Pancreas (tissue), 10 donors: ENCODE measurements at regions not wholly inside any gene's neighbourhood (a gene's known extent, or its start where the extent isn't known, plus 50 kb on each side); places are given as distances from the start of the nearest gene placed in this dataset.

Experiments used
- ATAC-seq, 4 donors: fragments of 200-7000 bp; cut with Tn5 transposase; one replicate each; pipeline versions ENCODE4 v1.8.0 to v1.9.1; 2020; ENCODE audit warnings: mild to moderate bottlenecking in 4 of 4, moderate library complexity in 4 of 4
- DNase-seq, 6 donors: peaks; one replicate each; pipeline ENCODE4 v3.0.0-alpha.2; 2020
- FAIRE-seq: peaks from 2 replicates; lab custom pipeline; 2012; peaks lifted over from hg19 to GRCh38; lab: Jason Lieb, UNC
- H3K27ac ChIP-seq, 4 donors: fragments of 200-600 bp; sonication (generic); 1 replicate in 3 of 4; 2 replicates in 1 of 4; pipeline versions ENCODE4 v1.5.0 to v1.8.0; 2020
- H3K27me3 ChIP-seq, 4 donors: fragments of 200-600 bp; one replicate each; pipeline ENCODE4 v1.8.0; 2021
- H3K36me3 ChIP-seq, 3 donors: fragments of 200-600 bp; sonication (generic) in 1 of 3; one replicate each; pipeline versions ENCODE4 v1.5.0 to v1.8.0; 2020 to 2021
- H3K4me1 ChIP-seq, 3 donors: fragments of 200-600 bp; one replicate each; pipeline ENCODE4 v1.8.0; 2021
- H3K4me3 ChIP-seq, 4 donors: fragments of 200-600 bp; sonication (generic) in 2 of 4; one replicate each; pipeline versions ENCODE4 v1.5.0 to v1.8.0; 2020 to 2021
- H3K9me3 ChIP-seq, 4 donors: fragments of 200-600 bp; one replicate each; pipeline ENCODE4 v1.8.0; 2021
- CTCF ChIP-seq, 4 donors: fragments of 200-600 bp; sonication (generic) in 3 of 4; IDR thresholded peaks; one replicate each; pipeline versions ENCODE4 v1.5.0 to v1.8.0; 2021; ENCODE audit warnings: antibody characterized with exemption in 4 of 4
- WGBS, 2 donors: extraction: QIAGEN DNeasy Blood & Tissue Kit; methylation state at CpG; one replicate each; pipeline ENCODE4 v1.1.7; 2013; 5-methylcytosine and 5-hydroxymethylcytosine counted together
- intact Hi-C, 3 donors: fragments of 100-400 bp; cut with DNase I; formaldehyde crosslinking; loops; one replicate each; pipeline versions ENCODE4 v1.11.1 to v1.14.2; 2022
- donor health status: healthy with polysubstance abuse.
- donor health status: DM: no; HTN: no; CAD: no; lungs with moderate emphysema.
- donor health status: DM: no; HTN: no; CAD: no.
- donor health status: control.
- donor health status: control.
- donor health status: Bipolar disorder and iron deficiency.
- donor health status: DM: yes; HTN: yes; CAD: no.
- donor health status: DM: no; HTN: no; CAD: no.
- donor health status: DM: no; HTN: no; CAD: no.
- donor health status: DM: yes; HTN: yes; CAD: no.

- H3K4me3 ChIP-seq: no peak overlapping the region
- no peaks in the 10 kb centered on the region for H3K4me1 ChIP-seq
- no peak overlapping the region for H3K27ac ChIP-seq
- peak in 2 of 6 donors; percentile 22 to 38 for DNase-seq
- no peaks in the 10 kb centered on the region for H3K36me3 ChIP-seq
- intact Hi-C loops: no loop called here
- WGBS, 2 donors: 67 to 68% methylated on average over 21 to 23 of the region's 23 CpGs
- no peaks in the 10 kb centered on the region for H3K9me3 ChIP-seq
- H3K27me3 ChIP-seq: no peaks in the 10 kb centered on the region
- no peak for FAIRE-seq
- ATAC-seq: no peak
- no peak for TF ChIP-seq CTCF (IDR thresholded peaks at IDR 0.05)
Measured at GRCh38 chr22:44391481-44392445, 79.0 kb upstream of the SHISAL1 start.

- no peak overlapping the region for H3K4me3 ChIP-seq
- ATAC-seq (no peak), FAIRE-seq (no peak), DNase-seq (peak in 1 of 6 donors; percentile 22)
- no peaks in the 10 kb centered on the region for H3K9me3 ChIP-seq
- intact Hi-C loops: no loop called here
- no peaks in the 10 kb centered on the region for H3K4me1 ChIP-seq
- WGBS, 2 donors: 61 to 63% methylated on average over 6 of the region's 6 CpGs
- H3K36me3 ChIP-seq: no peaks in the 10 kb centered on the region
- H3K27me3 ChIP-seq: no peaks in the 10 kb centered on the region
- TF ChIP-seq CTCF (IDR thresholded peaks at IDR 0.05): no peak
- H3K27ac ChIP-seq: no peak overlapping the region
Measured at GRCh38 chr22:44391015-44391414, 78.3 kb upstream of the SHISAL1 start.

- no peak for ATAC-seq
- TF ChIP-seq CTCF (IDR thresholded peaks at IDR 0.05): no peak
- intact Hi-C loops: no loop called here
- Histone ChIP-seq H3K4me3 (no peak overlapping the region), H3K27ac (no peak overlapping the region), H3K9me3 (no peaks in the 10 kb centered on the region), H3K27me3 (no peaks in the 10 kb centered on the region), H3K4me1 (no peaks in the 10 kb centered on the region), H3K36me3 (no peaks in the 10 kb centered on the region)
- DNase-seq: peak in 1 of 6 donors; percentile 23
- WGBS, 2 donors: 78 to 80% methylated on average over 9 of the region's 9 CpGs
- FAIRE-seq: no peak
Measured at GRCh38 chr22:44390613-44390970, 77.8 kb upstream of the SHISAL1 start.

- H3K36me3 ChIP-seq: no peaks in the 10 kb centered on the region
- FAIRE-seq: no peak
- no peak overlapping the region for H3K4me3 ChIP-seq
- no peak for TF ChIP-seq CTCF (IDR thresholded peaks at IDR 0.05)
- H3K4me1 ChIP-seq: no peaks in the 10 kb centered on the region
- no peak overlapping the region for H3K27ac ChIP-seq
- intact Hi-C loops: no loop called here
- no peak for ATAC-seq
- H3K9me3 ChIP-seq: no peaks in the 10 kb centered on the region
- 83 to 87% methylated on average over 5 of the region's 5 CpGs for WGBS, 2 donors
- peak in 1 of 6 donors; percentile 16 for DNase-seq
- H3K27me3 ChIP-seq: no peaks in the 10 kb centered on the region
Measured at GRCh38 chr22:44389926-44390612, 77.3 kb upstream of the SHISAL1 start.
